ENCODE measurements at regions not wholly inside any gene's neighbourhood (a gene's known extent, or its start where the extent isn't known, plus 50 kb on each side); places are given as distances from the start of the nearest gene placed in this dataset.

DNA sequence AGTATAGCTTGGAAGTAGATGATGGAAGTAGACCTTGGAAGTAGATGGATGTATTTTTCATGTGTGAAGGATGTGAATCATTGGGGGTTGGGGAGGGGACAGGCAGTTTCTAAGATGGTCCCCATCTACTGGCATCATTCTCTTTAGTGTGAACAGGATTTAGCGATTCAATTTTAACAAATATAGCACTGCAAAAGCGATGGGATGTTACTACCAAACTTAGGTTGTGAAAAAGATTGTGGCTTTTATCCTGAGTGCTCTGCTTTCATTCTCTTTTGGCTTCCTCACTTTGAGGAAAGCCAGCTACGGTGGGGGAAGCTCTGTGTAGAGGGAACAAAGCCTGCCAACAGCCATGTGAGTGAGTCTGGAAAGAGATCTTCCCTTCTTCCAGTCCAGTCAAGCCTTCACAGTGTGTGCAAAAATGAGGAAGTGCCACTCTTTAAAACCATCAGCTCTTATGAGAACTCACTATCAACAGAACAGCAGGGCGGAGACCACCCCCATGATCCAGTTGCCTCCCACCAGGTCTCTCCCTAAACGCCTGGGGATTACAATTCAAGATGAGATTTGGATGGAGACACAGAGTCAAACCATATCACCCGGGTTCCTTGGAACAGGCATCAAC lies 441.4 kb downstream of the SH3GL2 start:
- no peak for DNase-seq (ENCODE audit: extremely low read depth in 1 of 2, low read depth in 1 of 2)

DNA sequence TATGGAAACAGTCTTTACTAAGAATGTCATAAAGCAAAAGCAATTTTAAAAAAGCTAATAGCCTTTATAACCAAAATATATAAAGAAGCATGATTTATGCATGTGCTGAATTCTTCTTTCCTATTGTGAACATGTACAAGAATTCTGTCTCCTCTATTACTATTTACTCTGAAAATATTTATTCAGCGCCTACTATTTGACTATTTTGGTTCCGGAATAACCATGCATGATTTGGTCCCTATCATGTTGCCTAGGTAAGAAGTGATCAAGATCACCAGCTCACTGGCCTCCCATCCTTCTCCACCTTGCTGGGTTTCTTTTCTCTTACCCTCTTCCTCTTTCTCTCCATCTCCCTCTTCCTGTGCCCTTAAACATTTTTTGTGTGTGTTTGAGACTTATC lies 443.8 kb downstream of the SH3GL2 start:
- no peak for DNase-seq (ENCODE audit: extremely low read depth in 1 of 2, low read depth in 1 of 2)

DNA sequence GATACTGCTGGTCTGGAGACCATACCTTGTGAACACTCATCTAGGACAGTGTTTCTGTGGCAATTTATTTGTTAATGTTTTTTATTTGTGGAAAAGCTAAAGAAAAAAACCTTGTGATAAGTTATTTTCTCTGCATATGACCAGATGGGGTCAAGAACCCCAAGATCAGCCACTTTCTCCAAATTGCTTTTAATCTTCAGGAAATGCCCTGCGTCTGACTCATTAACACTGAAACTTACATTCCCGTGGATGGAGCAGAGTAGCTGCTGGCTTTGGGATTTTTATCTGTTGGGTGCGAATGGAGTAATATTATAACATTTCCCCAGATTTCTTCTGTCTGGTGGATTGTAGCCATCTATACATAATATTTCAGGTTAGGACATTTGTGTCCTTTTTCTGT lies 444.5 kb downstream of the SH3GL2 start:
- no peak for DNase-seq (ENCODE audit: extremely low read depth in 1 of 2, low read depth in 1 of 2)

DNA sequence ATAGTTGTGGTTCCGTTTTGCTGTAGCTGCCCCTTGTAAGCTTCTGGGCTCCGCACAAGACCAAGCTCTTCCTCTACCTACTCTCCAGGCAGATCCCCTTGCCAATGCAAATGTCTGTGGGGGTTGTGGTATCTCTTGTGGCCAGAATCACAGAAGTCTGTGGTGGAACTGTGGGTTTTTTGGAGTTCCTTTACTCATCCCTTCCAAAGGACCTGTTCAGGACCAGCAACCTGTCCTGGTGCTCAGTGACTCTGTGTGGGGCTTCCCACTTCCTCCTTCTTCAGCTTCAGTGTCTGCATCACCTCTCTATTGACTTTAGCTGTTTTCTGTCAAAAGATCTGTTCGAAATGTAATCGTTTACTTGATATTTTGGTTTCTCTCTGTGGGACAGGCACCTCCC lies 441.3 kb upstream of the ADAMTSL1 start:
- no peak for DNase-seq (ENCODE audit: extremely low read depth in 1 of 2, low read depth in 1 of 2)

- DNase-seq (ENCODE audit: extremely low read depth in 1 of 2, low read depth in 1 of 2) = no peak
Observed at GRCh38 chr9:18036422-18037187, 437.3 kb upstream of the ADAMTSL1 start.

DNA sequence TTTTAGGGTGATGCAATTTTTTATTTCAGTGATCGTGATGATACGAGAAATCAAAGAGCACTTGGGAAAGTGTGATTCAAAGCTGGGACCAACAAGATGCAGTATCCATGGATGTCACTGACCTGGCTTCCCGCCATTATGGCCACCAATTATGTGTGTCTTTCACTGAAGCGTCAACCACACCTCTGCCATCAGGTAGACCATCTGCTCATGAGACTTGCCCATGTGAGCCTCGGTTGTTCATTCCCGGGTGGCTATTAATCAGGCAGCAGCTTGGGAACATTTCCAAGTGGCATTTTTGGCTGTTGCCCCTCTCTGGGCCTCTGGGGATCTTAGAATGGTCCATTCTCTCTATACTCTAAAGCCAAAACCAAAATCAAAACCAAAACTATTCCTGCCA lies 436.0 kb upstream of the ADAMTSL1 start:
- no peak for DNase-seq (ENCODE audit: extremely low read depth in 1 of 2, low read depth in 1 of 2)

DNA sequence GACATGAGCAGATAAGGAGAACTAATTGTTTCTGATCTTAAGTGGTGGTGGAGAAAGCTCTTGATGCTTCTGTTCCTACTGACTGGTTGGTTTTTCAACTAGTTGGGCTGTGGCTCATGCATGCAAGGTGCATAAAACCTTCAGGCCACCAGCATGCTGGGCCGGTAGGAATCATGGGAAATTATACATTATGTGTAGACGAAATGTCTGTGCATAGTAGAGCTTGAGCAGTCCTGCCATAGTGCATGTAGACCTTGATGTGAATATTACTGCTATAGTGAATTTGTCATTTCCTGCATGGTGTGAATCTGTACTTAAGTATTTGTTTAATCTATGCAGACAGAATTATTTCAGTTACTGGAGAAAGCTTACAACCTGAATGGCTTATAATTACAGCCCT lies 433.6 kb upstream of the ADAMTSL1 start:
- DNase-seq (ENCODE audit: extremely low read depth in 1 of 2, low read depth in 1 of 2) = no peak

GRCh38 chr9:18043978-18044377 lies 430.0 kb upstream of the ADAMTSL1 start:
- no peak for DNase-seq (ENCODE audit: extremely low read depth in 1 of 2, low read depth in 1 of 2)

GRCh38 chr9:18045326-18045725 lies 428.6 kb upstream of the ADAMTSL1 start:
- no peak for DNase-seq (ENCODE audit: extremely low read depth in 1 of 2, low read depth in 1 of 2)

DNA sequence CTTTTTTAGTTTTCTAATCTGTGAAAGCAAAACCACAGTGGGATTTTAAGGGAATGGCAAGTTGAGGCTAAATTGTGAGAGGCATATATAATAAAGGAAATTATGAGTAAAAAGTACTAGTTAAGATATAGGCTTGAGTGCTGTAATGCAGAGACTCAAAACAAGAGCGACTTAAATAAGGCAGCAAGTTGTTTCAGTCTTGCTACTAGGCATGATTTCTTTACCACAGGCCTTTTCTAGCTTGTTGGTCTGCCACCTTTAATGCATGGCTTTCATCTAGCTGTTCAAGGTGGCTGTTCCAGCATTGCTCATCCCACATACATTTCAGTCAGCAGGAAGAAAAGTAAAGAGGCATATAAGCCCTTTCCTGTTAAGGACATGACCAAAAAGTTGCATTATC lies 427.9 kb upstream of the ADAMTSL1 start:
- DNase-seq (ENCODE audit: extremely low read depth in 1 of 2, low read depth in 1 of 2) = no peak

GRCh38 chr9:18051638-18052037 lies 422.3 kb upstream of the ADAMTSL1 start:
- DNase-seq (ENCODE audit: extremely low read depth in 1 of 2, low read depth in 1 of 2) = no peak

- no peak for DNase-seq (ENCODE audit: extremely low read depth in 1 of 2, low read depth in 1 of 2)
Observed at GRCh38 chr9:18052060-18052459, 421.9 kb upstream of the ADAMTSL1 start.

GRCh38 chr9:18056269-18056992 lies 417.5 kb upstream of the ADAMTSL1 start:
- DNase-seq (ENCODE audit: extremely low read depth in 1 of 2, low read depth in 1 of 2) = no peak

DNA sequence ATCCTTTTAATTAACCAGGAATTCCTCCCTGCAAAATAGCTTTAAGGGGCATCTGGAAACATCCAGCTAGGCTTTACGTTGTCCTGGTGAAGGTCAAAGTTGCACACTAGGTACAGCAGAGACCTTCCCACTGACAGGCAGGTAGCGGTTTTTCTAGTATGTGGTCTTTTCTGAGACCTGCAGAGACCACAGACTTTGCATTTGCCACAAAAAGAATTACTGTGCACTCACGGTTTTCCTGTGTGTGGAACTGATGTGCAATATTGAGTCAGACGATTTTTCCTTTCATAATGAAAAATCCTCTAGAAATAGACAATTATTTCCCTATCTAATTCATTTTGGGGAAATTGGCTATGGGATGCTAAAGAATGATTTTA lies 417.0 kb upstream of the ADAMTSL1 start:
- DNase-seq (ENCODE audit: extremely low read depth in 1 of 2, low read depth in 1 of 2) = no peak

DNA sequence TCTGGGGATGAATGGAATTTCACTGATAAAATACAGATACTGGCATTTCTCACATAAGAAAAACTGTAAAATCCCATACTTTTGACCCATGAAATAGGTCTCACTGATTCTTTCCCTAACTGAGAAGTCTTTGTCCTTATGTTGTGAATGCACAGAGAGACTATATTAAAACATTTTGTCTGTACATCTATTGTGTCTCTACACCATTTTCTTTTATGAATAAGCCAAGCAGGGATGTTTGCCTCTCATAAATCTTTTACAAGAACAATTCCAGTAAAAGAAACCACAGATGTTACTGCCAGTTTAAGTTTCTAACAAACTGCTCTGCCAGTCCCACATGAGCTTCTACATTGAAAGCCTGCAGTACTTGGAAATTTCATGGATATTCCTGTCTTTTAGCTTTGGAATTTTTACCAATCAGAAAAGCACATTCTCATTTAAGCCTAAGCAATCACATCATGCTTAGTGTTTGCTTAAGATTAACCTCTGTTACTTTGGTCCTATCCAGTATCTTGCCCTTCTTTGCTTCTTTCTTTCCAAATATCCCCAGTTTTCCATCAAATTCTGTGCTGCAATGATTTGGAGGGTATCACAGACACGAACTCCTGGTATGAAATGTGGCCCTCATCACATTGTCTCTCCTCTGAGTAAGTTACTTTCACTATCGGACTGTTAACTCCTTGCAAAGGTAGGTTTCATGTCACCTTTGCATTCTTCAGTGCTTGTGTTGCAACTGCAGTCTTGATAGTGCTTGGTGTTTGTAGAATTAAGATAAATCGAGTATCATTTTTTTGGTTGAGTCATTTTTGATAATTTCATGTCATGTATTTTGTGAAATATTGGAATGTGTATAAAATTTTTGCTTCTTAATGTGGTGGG lies 415.1 kb upstream of the ADAMTSL1 start:
- DNase-seq (ENCODE audit: extremely low read depth in 1 of 2, low read depth in 1 of 2) = no peak

GRCh38 chr9:18059447-18059846 lies 414.5 kb upstream of the ADAMTSL1 start:
- no peak for DNase-seq (ENCODE audit: extremely low read depth in 1 of 2, low read depth in 1 of 2)

GRCh38 chr9:18060269-18060934 lies 413.6 kb upstream of the ADAMTSL1 start:
- no peak for DNase-seq (ENCODE audit: extremely low read depth in 1 of 2, low read depth in 1 of 2)

- DNase-seq (ENCODE audit: extremely low read depth in 1 of 2, low read depth in 1 of 2) = no peak
Observed at GRCh38 chr9:18061332-18061731, 412.6 kb upstream of the ADAMTSL1 start.

DNA sequence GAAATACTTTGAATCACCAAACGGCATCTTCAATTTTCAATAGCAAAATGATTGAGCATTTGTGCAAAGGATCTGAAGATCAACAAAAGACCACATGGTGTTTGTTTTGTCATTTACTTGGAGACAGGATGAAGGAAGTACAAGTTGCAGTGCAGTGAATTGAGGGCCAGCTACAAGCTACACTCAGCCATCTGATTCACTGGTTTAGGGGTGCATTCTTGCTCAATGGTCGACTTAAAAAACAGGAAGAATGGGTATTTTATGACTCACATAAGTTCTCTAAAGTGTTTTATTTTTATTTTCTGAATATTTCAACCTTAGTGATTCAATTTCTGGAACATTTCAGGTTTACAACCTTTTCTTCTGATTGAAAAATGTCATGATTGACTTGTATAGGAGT lies 412.1 kb upstream of the ADAMTSL1 start:
- DNase-seq (ENCODE audit: extremely low read depth in 1 of 2, low read depth in 1 of 2) = no peak

- no peak for DNase-seq (ENCODE audit: extremely low read depth in 1 of 2, low read depth in 1 of 2)
Observed at GRCh38 chr9:18063856-18064390, 410.0 kb upstream of the ADAMTSL1 start.
